ENCODE measurements at regions not wholly inside any gene's neighbourhood (a gene's known extent, or its start where the extent isn't known, plus 50 kb on each side); places are given as distances from the start of the nearest gene placed in this dataset.

DNA sequence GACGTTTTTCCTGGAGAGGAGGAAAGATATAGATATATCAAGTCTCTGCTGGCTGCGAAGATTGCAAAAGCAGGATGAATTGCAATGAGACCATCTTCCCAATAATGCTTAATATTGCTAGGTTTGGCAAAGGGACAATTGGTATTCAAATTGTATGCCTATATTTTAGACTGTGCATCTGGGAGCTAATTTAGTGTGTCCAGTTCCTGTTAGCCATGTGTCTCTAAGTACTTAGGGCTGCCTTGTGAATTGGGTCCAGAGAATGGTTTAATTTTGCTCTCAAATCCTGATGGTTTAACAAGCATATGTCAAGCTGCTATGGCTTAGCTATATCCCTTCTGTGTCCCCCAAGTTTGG lies 97.6 kb upstream of the ZNF366 start:
- TF ChIP-seq, protein P1, sequence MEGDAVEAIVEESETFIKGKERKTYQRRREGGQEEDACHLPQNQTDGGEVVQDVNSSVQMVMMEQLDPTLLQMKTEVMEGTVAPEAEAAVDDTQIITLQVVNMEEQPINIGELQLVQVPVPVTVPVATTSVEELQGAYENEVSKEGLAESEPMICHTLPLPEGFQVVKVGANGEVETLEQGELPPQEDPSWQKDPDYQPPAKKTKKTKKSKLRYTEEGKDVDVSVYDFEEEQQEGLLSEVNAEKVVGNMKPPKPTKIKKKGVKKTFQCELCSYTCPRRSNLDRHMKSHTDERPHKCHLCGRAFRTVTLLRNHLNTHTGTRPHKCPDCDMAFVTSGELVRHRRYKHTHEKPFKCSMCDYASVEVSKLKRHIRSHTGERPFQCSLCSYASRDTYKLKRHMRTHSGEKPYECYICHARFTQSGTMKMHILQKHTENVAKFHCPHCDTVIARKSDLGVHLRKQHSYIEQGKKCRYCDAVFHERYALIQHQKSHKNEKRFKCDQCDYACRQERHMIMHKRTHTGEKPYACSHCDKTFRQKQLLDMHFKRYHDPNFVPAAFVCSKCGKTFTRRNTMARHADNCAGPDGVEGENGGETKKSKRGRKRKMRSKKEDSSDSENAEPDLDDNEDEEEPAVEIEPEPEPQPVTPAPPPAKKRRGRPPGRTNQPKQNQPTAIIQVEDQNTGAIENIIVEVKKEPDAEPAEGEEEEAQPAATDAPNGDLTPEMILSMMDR (IDR thresholded peaks at IDR 0.05), result no peak
- TF ChIP-seq POLR2AphosphoS5 (IDR thresholded peaks at IDR 0.05), result no peak
- no peak for TF ChIP-seq POLR2A (IDR thresholded peaks at IDR 0.05; ENCODE audit: low read depth)
- TF ChIP-seq EP300 (IDR thresholded peaks at IDR 0.05), result no peak

Measured in esophagus muscularis mucosa (tissue), 4 donors.